Globus pallidus (tissue), 1 donor: ENCODE measurements at regions not wholly inside any gene's neighbourhood (a gene's known extent, or its start where the extent isn't known, plus 50 kb on each side); places are given as distances from the start of the nearest gene placed in this dataset.
"Not testable (repeated sequence)": the region's sequence is repeated elsewhere in the genome, so short reads cannot be mapped to it uniquely, and the experiment has no call there.

ENCODE experiments used
- DNase-seq: peaks from one replicate; pipeline ENCODE4 v3.0.0-alpha.2; 2015; ENCODE audit warnings: low spot score

- DNase-seq = not testable (repeated sequence)
These were observed 111.2 kb upstream of the DEFB108B start for GRCh38 chr11:71721840-71722239.

GRCh38 chr11:71723991-71724390 is 109.0 kb upstream of the DEFB108B start:
- not testable (repeated sequence) for DNase-seq

GRCh38 chr11:71730748-71731147 is 102.3 kb upstream of the DEFB108B start:
- DNase-seq = not testable (repeated sequence)

GRCh38 chr11:71734368-71734767 is 98.6 kb upstream of the DEFB108B start:
- DNase-seq = not testable (repeated sequence)

- DNase-seq = not testable (repeated sequence)
These were observed 94.7 kb upstream of the DEFB108B start for GRCh38 chr11:71738317-71738716.

GRCh38 chr11:71743385-71743784 is 89.6 kb upstream of the DEFB108B start:
- DNase-seq = not testable (repeated sequence)

- DNase-seq = not testable (repeated sequence)
These were observed 87.3 kb upstream of the DEFB108B start for GRCh38 chr11:71745656-71746055.

GRCh38 chr11:71746263-71746662 is 86.7 kb upstream of the DEFB108B start:
- DNase-seq = not testable (repeated sequence)

- DNase-seq = not testable (repeated sequence)
These were observed 83.9 kb upstream of the DEFB108B start for GRCh38 chr11:71748965-71749620.

- not testable (repeated sequence) for DNase-seq
These were observed 82.1 kb upstream of the DEFB108B start for GRCh38 chr11:71750908-71751307.

GRCh38 chr11:71764695-71765491 is 68.1 kb upstream of the DEFB108B start:
- DNase-seq = not testable (repeated sequence)

GRCh38 chr11:71767016-71767415 is 66.0 kb upstream of the DEFB108B start:
- DNase-seq = not testable (repeated sequence)

GRCh38 chr11:71772193-71772592 is 60.8 kb upstream of the DEFB108B start:
- not testable (repeated sequence) for DNase-seq

GRCh38 chr11:71774603-71775222 is 58.3 kb upstream of the DEFB108B start:
- no peak for DNase-seq

- DNase-seq = not testable (repeated sequence)
These were observed 52.9 kb upstream of the DEFB108B start for GRCh38 chr11:71780116-71780515.

GRCh38 chr11:71780771-71781170 is 52.2 kb upstream of the DEFB108B start:
- DNase-seq = not testable (repeated sequence)

- not testable (repeated sequence) for DNase-seq
These were observed 51.5 kb upstream of the DEFB108B start for GRCh38 chr11:71781491-71781890.

- DNase-seq = not testable (repeated sequence)
These were observed 50.7 kb upstream of the DEFB108B start for GRCh38 chr11:71782229-71782861.

GRCh38 chr11:71783191-71783590 is 49.8 kb upstream of the DEFB108B start:
- DNase-seq = not testable (repeated sequence)
